SIG-M5 treated with dmso at 0.1 percent for 504 hours (cell line): ENCODE measurements at regions not wholly inside any gene's neighbourhood (a gene's known extent, or its start where the extent isn't known, plus 50 kb on each side); places are given as distances from the start of the nearest gene placed in this dataset.

ENCODE experiments used
- DNase-seq: peaks from one replicate; lab custom pipeline; 2025; ENCODE audit not compliant: unreplicated experiment; lab: John Stamatoyannopoulos, UW

- no peak for DNase-seq
These were observed 142.0 kb upstream of the UBE2E1 start for GRCh38 chr3:23663661-23664186.

GRCh38 chr3:23664459-23664858 lies 141.3 kb upstream of the UBE2E1 start:
- DNase-seq, result no peak

GRCh38 chr3:23665741-23666140 lies 140.0 kb upstream of the UBE2E1 start:
- no peak for DNase-seq

GRCh38 chr3:23666818-23667217 lies 138.9 kb upstream of the UBE2E1 start:
- no peak for DNase-seq

- no peak for DNase-seq
These were observed 138.0 kb upstream of the UBE2E1 start for GRCh38 chr3:23667536-23668429.

GRCh38 chr3:23668430-23668904 lies 137.3 kb upstream of the UBE2E1 start:
- no peak for DNase-seq

GRCh38 chr3:23669541-23670255 lies 136.1 kb upstream of the UBE2E1 start:
- no peak for DNase-seq

- DNase-seq, result no peak
These were observed 133.7 kb upstream of the UBE2E1 start for GRCh38 chr3:23671851-23672589.

- DNase-seq, result no peak
These were observed 133.1 kb upstream of the UBE2E1 start for GRCh38 chr3:23672628-23673027.

- DNase-seq, result no peak
These were observed 130.7 kb upstream of the UBE2E1 start for GRCh38 chr3:23675010-23675409.

- no peak for DNase-seq
These were observed 129.7 kb upstream of the UBE2E1 start for GRCh38 chr3:23676093-23676492.

- no peak for DNase-seq
These were observed 123.1 kb upstream of the UBE2E1 start for GRCh38 chr3:23682646-23683045.

GRCh38 chr3:23685541-23686258 lies 120.1 kb upstream of the UBE2E1 start:
- peak; percentile 48 for DNase-seq

GRCh38 chr3:23686519-23686918 lies 119.2 kb upstream of the UBE2E1 start:
- DNase-seq, result no peak

- DNase-seq, result no peak
These were observed 114.3 kb upstream of the UBE2E1 start for GRCh38 chr3:23691357-23691895.

- DNase-seq, result no peak
These were observed 108.9 kb upstream of the UBE2E1 start for GRCh38 chr3:23696842-23697241.

GRCh38 chr3:23697416-23697815 lies 108.3 kb upstream of the UBE2E1 start:
- DNase-seq, result no peak

- no peak for DNase-seq
These were observed 107.0 kb upstream of the UBE2E1 start for GRCh38 chr3:23698652-23699313.

- no peak for DNase-seq
These were observed 105.1 kb upstream of the UBE2E1 start for GRCh38 chr3:23700616-23701015.
